ENCODE measurements at regions not wholly inside any gene's neighbourhood (a gene's known extent, or its start where the extent isn't known, plus 50 kb on each side); places are given as distances from the start of the nearest gene placed in this dataset.
"Not testable (repeated sequence)": the region's sequence is repeated elsewhere in the genome, so short reads cannot be mapped to it uniquely, and the experiment has no call there.

DNA sequence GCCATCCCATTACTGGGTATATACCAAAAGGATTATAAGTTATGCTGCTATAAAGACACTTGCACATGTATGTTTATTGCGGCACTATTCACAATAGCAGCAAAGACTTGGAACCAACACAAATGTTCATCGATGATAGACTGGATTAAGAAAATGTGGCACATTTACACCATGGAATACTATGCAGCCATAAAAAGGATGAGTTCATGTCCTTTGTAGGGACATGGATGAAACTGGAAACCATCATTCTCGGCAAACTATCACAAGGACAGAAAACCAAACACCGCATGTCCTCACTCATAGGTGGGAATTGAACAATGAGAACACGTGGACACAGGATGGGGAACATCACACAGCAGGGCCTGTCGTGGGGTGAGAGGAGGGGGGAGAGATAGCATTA is 1057.6 kb downstream of the REEP3 start:
- H3K27ac Mint-ChIP-seq; POLR2A ChIA-PET; H3K27ac ChIP-seq (ENCODE audit: low read depth, low read length); H3K4me3 ChIP-seq (ENCODE audit: low read length); DNase-seq; H3K27me3 Mint-ChIP-seq; CTCF ChIA-PET; H3K36me3 Mint-ChIP-seq; H3K4me1 Mint-ChIP-seq; H3K27me3 ChIP-seq (ENCODE audit: insufficient read depth, low read length, poor library complexity, severe bottlenecking); H3K36me3 ChIP-seq (ENCODE audit: insufficient read depth, low read length); H3K9me3 ChIP-seq (ENCODE audit: low read length); H3K4me1 ChIP-seq (ENCODE audit: insufficient read depth, low read length); H3K4me3 Mint-ChIP-seq: not testable (repeated sequence)
- H3K9me3 Mint-ChIP-seq, result peaks cover 7 to 22% (median 13%) of the 10 kb centered on the region in 5 donors

DNA sequence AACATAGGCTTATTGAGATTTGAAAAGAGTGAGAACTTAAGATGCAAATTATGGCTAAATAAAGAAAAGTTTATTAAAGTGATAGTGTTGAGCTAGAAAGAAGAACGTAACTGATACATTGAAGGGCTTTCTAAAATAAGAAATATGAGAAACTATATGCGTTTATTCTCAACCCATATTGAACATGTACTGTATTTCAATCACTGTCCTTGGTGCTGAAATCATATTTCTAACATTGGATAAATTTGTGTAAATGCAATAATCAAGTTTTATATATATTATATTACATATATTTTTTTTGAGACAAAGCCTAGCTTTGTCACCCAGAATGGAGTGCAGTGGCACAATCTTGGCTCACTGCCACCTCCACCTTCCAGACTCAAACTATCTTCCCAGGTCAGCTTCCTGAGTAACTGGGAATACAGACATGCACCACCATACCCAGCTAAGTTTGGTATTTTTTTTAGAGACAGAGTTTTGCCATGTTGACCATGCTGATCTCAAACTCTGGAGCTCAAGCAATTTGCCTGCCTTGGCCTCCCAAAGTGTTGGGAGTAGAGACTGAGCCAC is 1065.8 kb downstream of the REEP3 start:
- Histone ChIP-seq H3K4me1 (ENCODE audit: insufficient read depth, low read length) (no peaks in the 10 kb centered on the region), H3K27ac (ENCODE audit: low read depth, low read length) (no peak overlapping the region), H3K36me3 (ENCODE audit: insufficient read depth, low read length) (no peaks in the 10 kb centered on the region), H3K27me3 (ENCODE audit: insufficient read depth, low read length, poor library complexity, severe bottlenecking) (no peaks in the 10 kb centered on the region), H3K4me3 (ENCODE audit: low read length) (no peak overlapping the region), H3K9me3 (ENCODE audit: low read length) (no peaks in the 10 kb centered on the region)
- DNase-seq, result no peak
- H3K9me3 Mint-ChIP-seq, result peaks cover 13 to 33% (median 23%) of the 10 kb centered on the region in 5 donors
- H3K27ac Mint-ChIP-seq, result no peak overlapping the region
- CTCF ChIA-PET, result no interaction called here
- POLR2A ChIA-PET, result no interaction called here
- no peak overlapping the region for H3K4me3 Mint-ChIP-seq
- H3K36me3 Mint-ChIP-seq, result no peaks in the 10 kb centered on the region
- H3K27me3 Mint-ChIP-seq, result no peaks in the 10 kb centered on the region
- H3K4me1 Mint-ChIP-seq, result no peaks in the 10 kb centered on the region

DNA sequence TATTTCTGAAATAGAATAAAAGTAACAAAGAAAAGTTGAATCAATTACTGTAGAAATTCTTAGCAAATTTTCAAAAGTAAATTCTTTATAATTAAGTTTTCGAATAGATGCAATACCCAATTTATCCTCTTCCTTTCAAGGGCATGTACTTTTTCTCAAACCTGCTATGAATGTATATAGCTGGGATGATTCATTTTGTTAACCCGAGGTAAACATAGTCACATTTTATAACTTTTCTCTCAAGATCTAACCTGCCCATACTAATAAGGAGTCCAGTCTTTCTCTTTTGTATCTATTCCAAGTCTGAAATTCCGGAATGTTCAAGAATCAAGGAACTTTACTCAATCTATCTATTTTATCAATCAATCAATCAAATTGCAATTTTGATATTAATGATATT is 1072.9 kb downstream of the REEP3 start:
- Mint-ChIP-seq H3K4me1 (no peaks in the 10 kb centered on the region), H3K27ac (no peak overlapping the region), H3K27me3 (no peaks in the 10 kb centered on the region), H3K36me3 (no peaks in the 10 kb centered on the region), H3K4me3 (no peak overlapping the region), H3K9me3 (peaks cover 0 to 30% (median 10%) of the 10 kb centered on the region in 5 donors)
- ChIA-PET POLR2A (no interaction called here), CTCF (no interaction called here)
- Histone ChIP-seq H3K4me3 (ENCODE audit: low read length) (no peak overlapping the region), H3K9me3 (ENCODE audit: low read length) (no peaks in the 10 kb centered on the region), H3K36me3 (ENCODE audit: insufficient read depth, low read length) (no peaks in the 10 kb centered on the region), H3K27me3 (ENCODE audit: insufficient read depth, low read length, poor library complexity, severe bottlenecking) (no peaks in the 10 kb centered on the region), H3K4me1 (ENCODE audit: insufficient read depth, low read length) (no peaks in the 10 kb centered on the region), H3K27ac (ENCODE audit: low read depth, low read length) (no peak overlapping the region)
- DNase-seq, result no peak

DNA sequence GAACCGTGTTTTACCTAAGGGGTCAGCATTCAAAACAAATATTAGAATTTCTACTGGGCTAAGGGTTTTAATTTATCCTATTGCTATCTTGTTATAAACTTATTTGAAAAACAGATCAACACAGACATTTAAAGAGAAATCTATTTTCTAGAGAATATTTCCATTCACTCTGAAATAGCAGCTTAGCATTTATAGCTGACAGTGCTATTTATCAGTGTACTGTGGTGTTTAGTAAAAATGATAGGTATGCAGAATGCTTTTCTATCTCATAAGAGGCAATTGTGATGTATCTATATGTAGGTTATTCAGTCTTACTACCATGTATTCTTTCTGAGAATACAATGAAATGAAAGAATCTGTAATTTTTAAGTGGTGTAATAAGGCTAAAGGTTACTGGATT is 1077.4 kb downstream of the REEP3 start:
- Mint-ChIP-seq H3K4me3 (no peak overlapping the region), H3K36me3 (no peaks in the 10 kb centered on the region), H3K27me3 (no peaks in the 10 kb centered on the region), H3K27ac (no peak overlapping the region), H3K4me1 (no peaks in the 10 kb centered on the region), H3K9me3 (peaks cover 2 to 19% (median 4%) of the 10 kb centered on the region in 5 donors)
- CTCF ChIA-PET, result no interaction called here
- Histone ChIP-seq H3K4me1 (ENCODE audit: insufficient read depth, low read length) (no peaks in the 10 kb centered on the region), H3K9me3 (ENCODE audit: low read length) (no peaks in the 10 kb centered on the region), H3K27ac (ENCODE audit: low read depth, low read length) (no peak overlapping the region), H3K4me3 (ENCODE audit: low read length) (no peak overlapping the region), H3K27me3 (ENCODE audit: insufficient read depth, low read length, poor library complexity, severe bottlenecking) (no peaks in the 10 kb centered on the region), H3K36me3 (ENCODE audit: insufficient read depth, low read length) (no peaks in the 10 kb centered on the region)
- POLR2A ChIA-PET, result no interaction called here
- DNase-seq, result no peak

DNA sequence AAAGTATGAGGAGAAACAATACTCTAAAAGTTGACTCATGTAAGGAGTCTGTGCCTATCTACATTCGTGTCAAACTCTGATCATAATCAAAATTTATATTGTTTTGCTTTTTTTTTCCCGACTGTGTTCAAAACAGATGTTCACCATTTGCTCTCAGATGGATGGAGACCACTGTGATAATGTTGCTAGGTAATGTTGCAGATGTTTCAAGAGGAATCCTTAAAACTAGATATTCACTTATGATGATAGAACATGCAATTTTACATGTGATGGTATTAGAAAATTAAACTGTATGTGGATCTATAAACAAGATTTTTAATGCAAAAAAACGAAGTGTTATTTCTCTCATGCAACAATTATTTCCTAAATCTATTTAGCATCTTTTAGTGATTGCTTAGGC is 1080.1 kb downstream of the REEP3 start:
- no peak for DNase-seq
- Histone ChIP-seq H3K27ac (ENCODE audit: low read depth, low read length) (no peak overlapping the region), H3K27me3 (ENCODE audit: insufficient read depth, low read length, poor library complexity, severe bottlenecking) (no peaks in the 10 kb centered on the region), H3K4me3 (ENCODE audit: low read length) (no peak overlapping the region), H3K36me3 (ENCODE audit: insufficient read depth, low read length) (no peaks in the 10 kb centered on the region), H3K4me1 (ENCODE audit: insufficient read depth, low read length) (no peaks in the 10 kb centered on the region), H3K9me3 (ENCODE audit: low read length) (no peaks in the 10 kb centered on the region)
- no peaks in the 10 kb centered on the region for H3K36me3 Mint-ChIP-seq
- H3K9me3 Mint-ChIP-seq, result peaks cover 2 to 24% (median 6%) of the 10 kb centered on the region in 5 donors
- H3K4me3 Mint-ChIP-seq, result no peak overlapping the region
- no peaks in the 10 kb centered on the region for H3K27me3 Mint-ChIP-seq
- ChIA-PET POLR2A (no interaction called here), CTCF (no interaction called here)
- H3K27ac Mint-ChIP-seq, result no peak overlapping the region
- no peaks in the 10 kb centered on the region for H3K4me1 Mint-ChIP-seq

DNA sequence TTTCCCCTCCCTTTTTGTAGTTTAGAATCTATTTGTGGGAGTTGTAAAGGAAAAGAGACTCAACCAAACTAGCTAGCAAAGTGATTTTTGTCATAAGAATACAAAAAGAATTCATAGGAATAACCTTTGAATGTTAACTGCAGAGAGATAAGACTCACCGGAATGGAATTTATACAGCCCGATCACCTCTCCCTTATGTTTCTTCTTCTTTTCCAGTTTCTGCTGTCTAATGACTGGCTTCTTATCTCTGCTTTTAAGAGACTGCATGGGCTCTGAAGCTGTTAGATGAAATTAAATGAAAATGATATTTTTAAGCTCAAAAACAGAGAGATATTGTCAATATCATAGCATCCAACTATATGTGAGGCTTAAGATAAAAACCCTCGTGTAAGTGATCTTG is 1095.9 kb downstream of the REEP3 start:
- Mint-ChIP-seq H3K27ac (no peak overlapping the region), H3K4me1 (no peaks in the 10 kb centered on the region), H3K9me3 (peaks cover 0 to 34% (median 2%) of the 10 kb centered on the region in 5 donors), H3K4me3 (no peak overlapping the region), H3K36me3 (no peaks in the 10 kb centered on the region), H3K27me3 (no peaks in the 10 kb centered on the region)
- CTCF ChIA-PET, result interaction anchor here (1.6 kb wide), 1 partner anchor 8 kb away, joined by 4 read pairs; no protein-coding TSS in a partner anchor
- Histone ChIP-seq H3K27me3 (ENCODE audit: insufficient read depth, low read length, poor library complexity, severe bottlenecking) (no peaks in the 10 kb centered on the region), H3K27ac (ENCODE audit: low read depth, low read length) (no peak overlapping the region), H3K4me1 (ENCODE audit: insufficient read depth, low read length) (no peaks in the 10 kb centered on the region), H3K9me3 (ENCODE audit: low read length) (no peaks in the 10 kb centered on the region), H3K36me3 (ENCODE audit: insufficient read depth, low read length) (no peaks in the 10 kb centered on the region), H3K4me3 (ENCODE audit: low read length) (no peak overlapping the region)
- POLR2A ChIA-PET, result no interaction called here
- no peak for DNase-seq

DNA sequence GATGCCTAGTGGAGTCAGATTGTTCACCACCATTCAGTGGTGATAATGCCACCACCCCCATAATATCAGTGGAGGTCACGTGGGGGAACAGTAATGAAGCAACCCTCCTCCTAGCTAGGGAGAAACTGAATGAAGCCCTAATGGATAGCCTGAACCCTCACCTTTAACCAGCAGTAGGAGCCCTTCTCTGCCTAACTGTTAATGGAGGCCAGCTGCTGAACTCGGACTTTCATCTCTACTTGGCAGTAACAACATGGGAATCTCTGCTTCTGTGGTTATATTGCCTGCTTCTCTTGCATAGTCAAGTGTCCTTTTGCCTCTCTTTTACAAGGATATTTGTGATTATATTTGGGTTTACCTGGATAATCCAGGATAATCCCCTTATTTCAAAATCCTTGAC is 1097.9 kb downstream of the REEP3 start:
- no peak overlapping the region for H3K27ac Mint-ChIP-seq
- H3K9me3 Mint-ChIP-seq, result peaks cover 0 to 29% (median 2%) of the 10 kb centered on the region in 5 donors
- ChIA-PET POLR2A (no interaction called here), CTCF (no interaction called here)
- Histone ChIP-seq H3K4me3 (ENCODE audit: low read length) (no peak overlapping the region), H3K36me3 (ENCODE audit: insufficient read depth, low read length) (no peaks in the 10 kb centered on the region), H3K27ac (ENCODE audit: low read depth, low read length) (no peak overlapping the region), H3K4me1 (ENCODE audit: insufficient read depth, low read length) (no peaks in the 10 kb centered on the region), H3K27me3 (ENCODE audit: insufficient read depth, low read length, poor library complexity, severe bottlenecking) (no peaks in the 10 kb centered on the region), H3K9me3 (ENCODE audit: low read length) (no peaks in the 10 kb centered on the region)
- DNase-seq, result no peak
- no peaks in the 10 kb centered on the region for H3K36me3 Mint-ChIP-seq
- H3K4me1 Mint-ChIP-seq, result no peaks in the 10 kb centered on the region
- H3K4me3 Mint-ChIP-seq, result no peak overlapping the region
- H3K27me3 Mint-ChIP-seq, result no peaks in the 10 kb centered on the region

DNA sequence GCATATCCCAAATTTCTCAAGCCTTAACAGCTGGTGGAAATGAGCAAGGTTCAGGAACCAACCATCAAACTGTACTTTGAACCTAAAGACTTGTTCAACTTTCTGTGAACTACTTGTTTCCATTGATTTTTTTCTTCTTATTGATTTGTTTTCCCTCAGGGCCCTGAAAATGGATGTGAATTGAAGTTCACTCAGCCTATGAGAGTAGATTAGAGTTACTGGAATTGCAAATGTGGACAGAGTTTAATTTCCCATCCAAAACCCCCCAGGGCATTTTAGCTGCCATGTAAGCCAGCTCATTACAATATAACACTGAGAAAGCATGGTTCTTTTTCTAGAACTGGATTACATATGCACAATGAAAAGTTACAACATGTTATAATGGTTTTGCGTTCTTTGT is 1105.7 kb downstream of the REEP3 start:
- ChIA-PET POLR2A (no interaction called here), CTCF (no interaction called here)

DNA sequence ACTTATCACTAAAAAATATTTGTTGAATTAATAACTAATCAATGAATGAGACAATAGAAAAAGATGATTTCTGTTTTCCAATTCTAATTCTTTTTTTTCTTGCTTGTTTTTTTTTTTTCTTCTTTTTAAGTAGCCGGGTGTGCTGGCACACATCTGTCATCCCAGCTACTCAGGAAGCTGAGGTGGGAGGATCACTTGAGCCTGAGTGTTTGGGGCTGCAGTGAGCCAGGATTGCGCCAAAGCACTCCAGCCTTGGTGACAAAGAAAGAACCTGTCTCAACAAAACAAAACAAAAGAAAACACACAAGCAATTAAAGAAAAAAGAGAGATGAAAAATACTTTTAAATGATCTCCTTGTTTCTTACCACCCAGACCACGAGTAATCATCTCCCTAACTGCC is 1109.3 kb downstream of the REEP3 start:
- no peaks in the 10 kb centered on the region for H3K27me3 ChIP-seq (ENCODE audit: insufficient read depth, low read length, poor library complexity, severe bottlenecking)
- Mint-ChIP-seq H3K27ac (no peak overlapping the region), H3K27me3 (no peaks in the 10 kb centered on the region), H3K36me3 (no peaks in the 10 kb centered on the region), H3K9me3 (peaks cover 3 to 10% (median 7%) of the 10 kb centered on the region in 5 donors), H3K4me1 (no peaks in the 10 kb centered on the region), H3K4me3 (no peak overlapping the region)
- no peaks in the 10 kb centered on the region for H3K9me3 ChIP-seq (ENCODE audit: low read length)
- no peaks in the 10 kb centered on the region for H3K36me3 ChIP-seq (ENCODE audit: insufficient read depth, low read length)
- ChIA-PET POLR2A (no interaction called here), CTCF (no interaction called here)
- no peak for DNase-seq
- H3K4me3 ChIP-seq (ENCODE audit: low read length), result no peak overlapping the region
- no peak overlapping the region for H3K27ac ChIP-seq (ENCODE audit: low read depth, low read length)
- H3K4me1 ChIP-seq (ENCODE audit: insufficient read depth, low read length), result no peaks in the 10 kb centered on the region

More for the DNA sequence above, 1105.7 kb downstream of the REEP3 start:
- H3K36me3 Mint-ChIP-seq, result no peaks in the 10 kb centered on the region
- no peak overlapping the region for H3K27ac ChIP-seq (ENCODE audit: low read depth, low read length)
- H3K4me3 Mint-ChIP-seq, result no peak overlapping the region
- H3K9me3 ChIP-seq (ENCODE audit: low read length), result no peaks in the 10 kb centered on the region
- no peaks in the 10 kb centered on the region for H3K4me1 Mint-ChIP-seq
- DNase-seq, result no peak
- no peak overlapping the region for H3K4me3 ChIP-seq (ENCODE audit: low read length)
- H3K27ac Mint-ChIP-seq, result no peak overlapping the region
- no peaks in the 10 kb centered on the region for H3K27me3 Mint-ChIP-seq
- H3K27me3 ChIP-seq (ENCODE audit: insufficient read depth, low read length, poor library complexity, severe bottlenecking), result no peaks in the 10 kb centered on the region
- H3K9me3 Mint-ChIP-seq, result peaks cover 3 to 15% (median 9%) of the 10 kb centered on the region in 5 donors
- H3K4me1 ChIP-seq (ENCODE audit: insufficient read depth, low read length), result no peaks in the 10 kb centered on the region
- H3K36me3 ChIP-seq (ENCODE audit: insufficient read depth, low read length), result no peaks in the 10 kb centered on the region

Data from CD8-positive, alpha-beta memory T cell (primary cell).